Transverse colon (tissue), 4 donors: ENCODE measurements at regions not wholly inside any gene's neighbourhood (a gene's known extent, or its start where the extent isn't known, plus 50 kb on each side); places are given as distances from the start of the nearest gene placed in this dataset.

Experiments used
- CTCF ChIP-seq, 5 experiments: fragments of 200-600 bp in 3 of 5; fragments of 450-650 bp in 2 of 5; sonication (generic) in 3 of 5; IDR thresholded peaks; 1 replicate in 2 of 5; 2 replicates in 3 of 5; pipeline ENCODE4 v1.5.1; 2016 to 2017; ENCODE audit warnings: antibody characterized with exemption in 5 of 5, inconsistent platforms in 3 of 5, mild to moderate bottlenecking in 2 of 5, moderate library complexity in 1 of 5
- EP300 ChIP-seq: sonication (generic); formaldehyde crosslinking; IDR thresholded peaks from one replicate; pipeline ENCODE4 v1.6.1; 2017; ENCODE audit warnings: antibody characterized with exemption, low read depth
- POLR2A ChIP-seq: fragments of 450-650 bp; IDR thresholded peaks from one replicate; pipeline ENCODE4 v1.6.1; 2016; ENCODE audit warnings: antibody characterized with exemption, mild to moderate bottlenecking, moderate library complexity
- POLR2AphosphoS5 ChIP-seq, 3 donors: sonication (generic); formaldehyde crosslinking; IDR thresholded peaks; one replicate each; pipeline ENCODE4 v1.6.1; 2016; ENCODE audit warnings: antibody characterized with exemption in 3 of 3

- TF ChIP-seq CTCF (IDR thresholded peaks at IDR 0.05) (no peak), POLR2A (no peak), POLR2AphosphoS5 (IDR thresholded peaks at IDR 0.05) (no peak), EP300 (no peak)
These were observed 899.2 kb downstream of the NCAM2 start for GRCh38 chr21:21897275-21897883.
